Stimulated activated effector memory CD8-positive, alpha-beta T cell treated with anti-CD3 and anti-CD28 coated beads, Interleukin-12 subunit alpha, Interleukin-12 subunit beta, amount 100 ng/mL, for 72 hours (primary cell): ENCODE measurements at regions not wholly inside any gene's neighbourhood (a gene's known extent, or its start where the extent isn't known, plus 50 kb on each side); places are given as distances from the start of the nearest gene placed in this dataset.

Experiments used
- ATAC-seq: fragments of 150-1000 bp; cut with Tn5 transposase; 2 replicates; pipeline ENCODE4 v1.10.0; 2021
- DNase-seq, 2 donors: peaks; one replicate each; pipeline ENCODE4 v3.0.0; 2021 to 2022; ENCODE audit warnings: low spot score in 2 of 2
- H3K27ac Mint-ChIP-seq: one replicate; pipeline ENCODE4 v1.8.0; 2022; ENCODE audit warnings: mild to moderate bottlenecking, mixed read lengths
- H3K36me3 Mint-ChIP-seq: one replicate; pipeline ENCODE4 v1.8.0; 2022; ENCODE audit warnings: mild to moderate bottlenecking, mixed read lengths
- H3K4me1 Mint-ChIP-seq: one replicate; pipeline ENCODE4 v1.8.0; 2022; ENCODE audit warnings: mixed read lengths
- H3K4me3 Mint-ChIP-seq: one replicate; pipeline ENCODE4 v1.8.0; 2022; ENCODE audit warnings: mild to moderate bottlenecking, mixed read lengths
- H3K9me3 Mint-ChIP-seq: one replicate; pipeline ENCODE4 v1.8.0; 2022; ENCODE audit warnings: mixed read lengths

DNA sequence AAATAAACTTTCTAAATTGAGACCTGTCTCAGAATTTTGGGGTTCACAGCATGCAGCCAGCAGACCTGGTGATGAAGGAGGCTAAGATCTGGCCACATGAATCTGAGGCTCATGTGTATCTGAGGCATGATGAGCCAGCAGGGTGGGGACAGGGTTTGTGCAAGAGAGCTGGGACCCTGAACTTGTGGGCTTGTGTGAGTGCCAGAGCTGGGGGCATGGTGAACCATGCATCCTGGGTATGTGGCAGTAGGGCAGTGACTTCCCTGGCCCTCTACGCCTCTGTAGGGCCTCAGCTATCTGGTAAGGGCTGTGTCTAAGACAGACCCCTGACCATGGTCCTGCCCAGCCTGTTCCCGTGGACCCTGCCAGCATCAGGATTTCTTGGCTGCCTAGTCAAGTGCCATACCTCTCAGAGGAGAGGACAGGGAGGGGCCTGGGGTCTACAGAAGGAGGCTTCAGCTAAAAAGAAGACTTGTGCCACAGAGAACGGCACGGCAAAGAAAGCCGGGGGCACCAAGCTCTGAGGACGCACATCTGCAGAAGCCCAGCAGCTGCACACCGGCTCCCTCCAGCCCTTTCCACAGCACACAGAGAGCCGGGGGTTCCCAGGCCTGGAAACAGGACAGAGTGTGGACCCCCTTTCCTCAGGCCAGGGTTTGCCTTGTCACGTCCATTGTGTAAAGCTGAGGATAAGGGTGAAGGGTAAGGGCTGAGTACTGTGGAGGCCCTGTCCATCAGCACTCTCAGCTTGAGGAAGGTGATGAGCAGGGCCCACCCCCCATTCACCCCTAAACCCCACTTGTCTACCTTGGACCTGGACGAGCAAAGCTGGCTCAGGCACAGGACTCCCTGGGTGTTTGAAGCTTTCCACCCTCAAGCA is 130.1 kb downstream of the MRPL36 start:
- ATAC-seq (no peak), DNase-seq (peak in 1 of 2 donors; percentile 45)
- H3K27ac Mint-ChIP-seq: no peak overlapping the region
- H3K36me3 Mint-ChIP-seq: no peaks in the 10 kb centered on the region
- no peaks in the 10 kb centered on the region for H3K9me3 Mint-ChIP-seq
- peaks cover 18% of the 10 kb centered on the region for H3K4me1 Mint-ChIP-seq
- no peak overlapping the region for H3K4me3 Mint-ChIP-seq

DNA sequence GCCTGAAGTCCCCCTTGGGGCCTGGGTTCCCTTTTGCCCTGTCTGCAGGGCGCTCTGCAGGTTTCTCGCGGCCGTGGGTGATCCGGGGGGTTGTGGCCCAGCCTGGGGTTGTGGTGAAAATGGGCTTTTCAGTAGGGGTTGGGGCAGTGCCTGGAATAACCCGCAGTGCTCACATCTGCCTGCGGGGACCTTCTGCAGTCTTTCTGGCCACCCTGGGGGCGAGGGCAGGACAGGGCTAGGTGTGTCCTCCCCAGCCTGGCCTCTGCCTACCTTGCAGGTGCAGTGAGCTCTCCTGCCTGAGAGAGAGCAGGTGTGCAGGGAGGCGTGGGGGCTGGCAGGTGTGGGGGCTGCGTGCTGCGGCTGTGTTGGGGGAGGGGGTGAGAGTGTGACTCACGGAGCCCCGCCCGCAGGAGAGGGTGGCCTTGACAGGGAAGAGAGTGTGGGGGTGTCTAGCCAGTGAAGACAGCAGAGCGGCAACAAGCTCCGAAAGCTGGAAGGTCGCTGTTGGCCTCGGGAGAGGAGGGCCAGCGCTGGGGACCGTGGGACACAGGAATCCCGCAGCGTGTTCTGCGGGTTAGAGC is 131.4 kb downstream of the MRPL36 start:
- Mint-ChIP-seq H3K4me3 (peak overlapping the region; percentile 4), H3K36me3 (no peaks in the 10 kb centered on the region), H3K4me1 (peaks cover 20% of the 10 kb centered on the region), H3K9me3 (no peaks in the 10 kb centered on the region), H3K27ac (no peak overlapping the region)
- DNase-seq: peak in 1 of 2 donors; percentile 46
- peak; percentile 33 for ATAC-seq

DNA sequence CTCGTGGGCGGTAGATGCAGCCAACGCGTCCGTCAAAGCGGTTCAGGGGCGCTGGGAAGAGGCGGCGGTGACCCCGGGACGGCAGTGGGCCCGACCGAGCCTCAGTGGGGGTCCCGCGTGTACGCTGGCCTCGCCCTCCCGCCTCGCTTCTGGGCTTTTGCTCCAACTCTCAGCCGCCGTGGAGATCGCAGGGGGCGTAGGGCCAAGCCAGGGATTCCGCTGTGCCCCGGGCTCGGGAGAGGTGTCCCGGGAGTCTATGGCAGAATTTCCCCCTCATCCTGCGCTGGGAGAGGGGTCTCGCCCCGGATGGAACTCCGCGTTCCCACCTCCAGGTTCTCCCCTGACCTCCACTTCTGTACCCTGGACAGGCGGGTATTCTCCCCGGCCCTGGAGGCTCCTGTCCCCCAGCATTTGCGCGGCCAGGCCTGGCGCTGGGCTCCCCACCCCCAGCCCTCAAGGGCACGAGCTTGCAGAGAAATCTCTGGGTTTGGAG is 131.9 kb downstream of the MRPL36 start:
- H3K27ac Mint-ChIP-seq: no peak overlapping the region
- H3K4me3 Mint-ChIP-seq: peak overlapping the region; percentile 4
- no peaks in the 10 kb centered on the region for H3K36me3 Mint-ChIP-seq
- ATAC-seq (peak; percentile 11), DNase-seq (peak in 1 of 2 donors; percentile 47)
- no peaks in the 10 kb centered on the region for H3K9me3 Mint-ChIP-seq
- peaks cover 26% of the 10 kb centered on the region for H3K4me1 Mint-ChIP-seq

DNA sequence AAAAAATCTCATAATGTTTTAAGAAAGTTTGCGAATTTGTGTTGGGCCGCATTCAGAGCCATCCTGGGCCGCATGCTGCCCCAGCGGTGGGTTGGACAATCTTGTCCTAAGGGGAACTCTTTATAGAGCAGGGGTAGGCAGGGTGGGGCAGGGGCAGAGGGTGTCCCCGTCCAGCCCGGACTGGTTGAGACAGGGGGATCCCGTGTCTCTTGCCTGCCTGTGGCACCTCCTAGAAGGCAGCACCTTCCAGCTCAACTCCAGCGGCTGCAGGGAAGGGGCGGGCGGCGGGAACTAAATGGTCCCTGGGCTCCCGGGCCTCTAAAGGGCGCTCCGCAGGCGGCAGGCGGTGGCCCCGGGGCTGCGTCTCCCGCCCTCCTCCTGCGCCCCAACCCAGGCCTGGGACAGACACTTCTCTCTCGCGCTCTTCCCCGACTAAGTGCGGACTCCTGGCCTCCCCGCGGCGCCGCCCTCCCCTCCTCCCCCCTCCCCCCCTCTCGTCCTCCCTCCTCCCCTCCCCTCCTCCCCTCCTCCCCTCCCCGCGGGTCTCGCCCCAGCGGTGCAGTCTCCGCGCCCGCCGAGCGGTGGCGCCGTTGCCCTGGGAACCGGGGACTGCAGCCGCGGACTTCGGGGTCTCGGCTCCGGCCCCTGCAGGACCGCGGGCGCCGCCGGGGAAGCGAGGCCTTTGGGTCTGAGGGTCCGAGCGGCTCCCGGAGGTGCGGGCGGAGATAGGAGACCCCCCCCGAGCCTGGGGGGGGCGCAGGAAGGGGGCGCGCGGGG is 132.6 kb downstream of the MRPL36 start:
- H3K36me3 Mint-ChIP-seq: no peaks in the 10 kb centered on the region
- peaks cover 27% of the 10 kb centered on the region for H3K4me1 Mint-ChIP-seq
- H3K9me3 Mint-ChIP-seq: no peaks in the 10 kb centered on the region
- ATAC-seq (no peak), DNase-seq (peak; percentile 45 to 61)
- no peak overlapping the region for H3K27ac Mint-ChIP-seq
- H3K4me3 Mint-ChIP-seq: peak overlapping the region; percentile 35

DNA sequence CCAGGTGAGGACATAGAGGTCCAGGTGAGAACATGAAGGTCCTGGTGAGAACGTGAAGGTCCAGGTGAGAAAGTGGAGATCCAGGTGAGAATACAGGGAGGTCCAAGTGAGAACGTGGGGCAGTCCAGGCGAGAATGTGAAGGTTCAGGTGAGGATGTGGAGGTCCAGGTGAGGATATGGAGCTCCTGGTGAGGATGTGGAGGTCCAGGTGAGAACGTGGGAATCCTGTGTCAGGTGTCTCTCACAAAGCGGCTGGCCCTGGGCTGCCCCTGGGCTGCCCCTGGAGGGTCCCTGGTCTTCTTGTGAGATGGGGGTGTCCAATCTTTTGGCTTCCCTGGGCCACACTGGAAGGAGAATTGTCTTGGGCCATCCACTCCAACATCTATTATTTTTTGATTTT is 133.4 kb downstream of the MRPL36 start:
- H3K4me3 Mint-ChIP-seq: peak overlapping the region; percentile 35

DNA sequence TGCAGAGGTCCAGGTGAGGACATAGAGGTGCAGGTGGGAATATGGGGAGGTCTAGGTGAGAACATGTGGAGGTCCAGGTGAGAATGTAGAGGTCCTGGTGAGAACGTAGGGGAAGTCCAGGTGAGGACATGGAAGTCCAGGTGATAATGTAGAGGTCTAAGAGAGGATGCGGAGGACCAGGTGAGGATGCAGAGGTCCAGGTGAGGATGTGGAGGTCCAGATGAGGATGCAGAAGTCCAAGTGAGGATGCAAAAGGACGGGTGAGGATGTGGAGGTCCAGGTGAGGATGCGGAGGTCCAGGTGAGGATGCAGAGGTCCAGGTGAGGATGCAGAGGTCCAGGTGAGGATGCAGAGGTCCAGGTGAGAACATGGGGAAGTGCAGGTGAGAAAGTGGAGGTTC is 133.8 kb downstream of the MRPL36 start:
- no peak overlapping the region for H3K27ac Mint-ChIP-seq
- ATAC-seq (no peak), DNase-seq (no peak)
- peaks cover 27% of the 10 kb centered on the region for H3K4me1 Mint-ChIP-seq
- no peaks in the 10 kb centered on the region for H3K9me3 Mint-ChIP-seq
- no peaks in the 10 kb centered on the region for H3K36me3 Mint-ChIP-seq
- peak overlapping the region; percentile 35 for H3K4me3 Mint-ChIP-seq

More for the DNA sequence above, 133.4 kb downstream of the MRPL36 start:
- no peak overlapping the region for H3K27ac Mint-ChIP-seq
- ATAC-seq (no peak), DNase-seq (no peak)
- H3K4me1 Mint-ChIP-seq: peaks cover 27% of the 10 kb centered on the region
- H3K9me3 Mint-ChIP-seq: no peaks in the 10 kb centered on the region
- H3K36me3 Mint-ChIP-seq: no peaks in the 10 kb centered on the region

DNA sequence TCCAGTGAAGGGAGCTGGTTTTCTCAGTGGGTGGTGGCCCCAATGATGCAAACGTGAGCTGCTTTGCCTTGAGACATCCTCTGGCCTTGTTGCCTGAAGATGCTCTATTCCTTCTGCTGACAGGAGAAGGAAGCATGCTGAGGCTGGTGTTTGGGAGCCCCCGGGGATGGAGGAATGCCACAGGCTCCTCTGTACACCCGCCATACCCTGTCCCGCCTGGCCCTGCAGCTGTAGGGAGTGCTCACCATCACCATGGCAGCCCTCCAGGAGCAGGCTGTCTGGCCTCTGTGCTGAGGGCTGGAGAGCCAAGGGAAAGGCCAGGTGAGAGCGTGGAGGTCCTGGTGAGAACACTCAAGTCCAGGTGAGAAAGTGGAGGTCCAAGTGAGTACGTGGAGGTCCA is 134.4 kb downstream of the MRPL36 start:
- H3K4me1 Mint-ChIP-seq: peaks cover 27% of the 10 kb centered on the region
- no peak overlapping the region for H3K27ac Mint-ChIP-seq
- peak overlapping the region; percentile 35 for H3K4me3 Mint-ChIP-seq
- no peaks in the 10 kb centered on the region for H3K36me3 Mint-ChIP-seq
- DNase-seq (no peak), ATAC-seq (no peak)
- no peaks in the 10 kb centered on the region for H3K9me3 Mint-ChIP-seq

DNA sequence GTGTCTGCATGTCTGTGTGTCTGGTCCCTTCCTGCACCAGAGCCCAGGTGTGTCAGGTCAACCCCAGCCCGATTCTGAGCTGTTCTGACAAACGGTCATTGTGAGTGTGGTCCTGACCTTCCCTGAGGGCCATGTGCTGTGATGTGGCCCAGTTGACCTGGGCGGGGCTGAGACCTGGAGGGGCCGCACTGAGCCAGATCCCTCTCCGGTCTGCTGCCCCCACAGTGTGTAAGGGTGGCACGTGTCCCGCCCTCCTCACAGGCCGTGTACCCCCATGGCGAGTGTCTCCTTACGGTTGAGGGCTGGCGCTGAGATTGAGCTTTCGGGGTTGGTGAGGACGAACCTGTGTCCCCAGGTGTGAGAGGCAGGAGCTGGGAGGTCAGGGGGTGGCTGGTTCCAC is 136.5 kb downstream of the MRPL36 start:
- Mint-ChIP-seq H3K9me3 (no peaks in the 10 kb centered on the region), H3K27ac (no peak overlapping the region), H3K4me1 (peaks cover 27% of the 10 kb centered on the region), H3K4me3 (no peak overlapping the region), H3K36me3 (no peaks in the 10 kb centered on the region)
- DNase-seq (no peak), ATAC-seq (no peak)

DNA sequence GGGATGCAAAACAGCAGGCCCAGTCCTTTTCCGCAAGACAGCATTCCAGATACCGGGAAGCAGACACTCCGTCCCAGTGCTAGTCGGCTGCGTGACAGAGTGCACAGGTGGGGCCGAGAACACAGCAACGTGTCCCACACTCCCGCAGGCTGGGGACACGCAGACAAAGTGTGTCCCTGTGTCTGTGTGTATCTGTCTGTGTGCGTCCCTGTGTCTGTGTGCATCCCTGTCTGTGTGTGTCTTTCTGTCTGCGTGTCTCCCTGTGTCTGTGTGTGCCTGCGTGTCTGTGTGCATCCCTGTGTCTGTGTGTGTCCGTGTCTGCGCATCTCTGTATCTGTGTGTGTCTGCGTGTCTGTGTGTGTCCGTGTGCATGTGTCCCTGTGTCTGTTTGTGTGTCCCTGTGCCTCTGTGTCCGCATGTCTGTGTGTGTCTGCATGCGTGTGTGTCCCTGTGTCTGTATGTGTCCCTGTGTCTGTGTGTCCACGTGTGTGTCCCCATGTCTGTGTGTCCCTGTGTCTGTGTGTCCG is 137.0 kb downstream of the MRPL36 start:
- ATAC-seq (no peak), DNase-seq (no peak)
- H3K36me3 Mint-ChIP-seq: no peaks in the 10 kb centered on the region
- peaks cover 27% of the 10 kb centered on the region for H3K4me1 Mint-ChIP-seq
- no peak overlapping the region for H3K4me3 Mint-ChIP-seq
- no peak overlapping the region for H3K27ac Mint-ChIP-seq
- no peaks in the 10 kb centered on the region for H3K9me3 Mint-ChIP-seq

DNA sequence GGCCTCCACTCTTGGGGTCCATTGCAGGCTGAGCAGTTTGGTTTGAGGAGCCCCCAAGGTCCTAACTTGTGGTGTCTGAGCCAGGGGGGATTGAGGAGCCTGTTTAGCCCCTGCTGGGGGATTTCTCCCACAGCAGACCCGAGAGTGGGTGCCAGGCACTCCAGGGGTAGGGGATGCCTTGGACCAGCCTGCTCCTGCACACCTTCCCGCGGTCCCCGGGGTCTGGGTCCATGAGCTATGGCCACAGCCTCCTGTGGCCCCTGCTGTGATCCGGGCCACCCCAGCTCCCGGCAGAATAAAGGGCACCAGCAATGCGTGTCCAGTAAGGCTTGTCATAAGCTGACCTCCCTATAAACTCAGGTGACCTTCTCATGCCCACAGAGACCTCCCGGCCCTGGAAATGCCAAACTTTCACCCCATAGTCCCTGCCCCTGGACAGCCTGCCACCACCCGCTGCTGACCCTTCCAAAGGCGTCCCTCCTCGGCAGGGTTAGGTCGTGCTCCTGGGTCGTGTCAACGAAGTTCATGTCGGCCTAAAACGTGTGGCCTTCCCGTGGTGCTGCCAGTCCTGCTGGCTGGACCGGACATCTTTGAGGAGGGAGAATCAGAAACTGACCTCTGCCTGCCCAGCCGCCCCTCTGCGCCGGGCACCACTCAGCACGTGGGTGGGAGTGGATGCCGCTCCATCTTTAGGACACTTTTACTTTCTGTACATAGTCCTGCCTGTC is 137.6 kb downstream of the MRPL36 start:
- Mint-ChIP-seq H3K27ac (no peak overlapping the region), H3K4me1 (peaks cover 27% of the 10 kb centered on the region), H3K9me3 (no peaks in the 10 kb centered on the region), H3K4me3 (no peak overlapping the region), H3K36me3 (no peaks in the 10 kb centered on the region)
- ATAC-seq (peak; percentile 20), DNase-seq (no peak)

DNA sequence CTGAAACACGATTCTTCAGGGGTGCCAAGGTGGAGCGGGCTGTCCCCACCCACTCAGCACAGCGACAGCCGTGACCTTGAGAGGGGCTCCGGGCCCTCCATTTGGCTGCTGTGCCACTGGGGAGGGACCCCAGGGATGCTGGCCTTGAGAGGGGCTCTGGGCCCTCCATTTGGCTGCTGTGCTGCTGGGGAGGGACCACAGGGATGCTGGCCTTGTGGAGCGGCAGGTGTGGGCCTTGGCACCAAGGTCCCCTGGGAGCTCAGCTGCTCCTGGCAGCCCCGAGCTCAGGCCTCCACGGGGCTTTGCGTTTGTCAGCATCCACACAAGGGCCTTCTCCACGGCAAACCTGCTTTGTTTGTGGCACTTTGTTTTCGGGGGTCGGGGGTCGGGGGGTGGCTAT is 137.6 kb upstream of the LPCAT1 start:
- H3K27ac Mint-ChIP-seq: no peak overlapping the region
- H3K36me3 Mint-ChIP-seq: no peaks in the 10 kb centered on the region
- ATAC-seq: no peak

DNA sequence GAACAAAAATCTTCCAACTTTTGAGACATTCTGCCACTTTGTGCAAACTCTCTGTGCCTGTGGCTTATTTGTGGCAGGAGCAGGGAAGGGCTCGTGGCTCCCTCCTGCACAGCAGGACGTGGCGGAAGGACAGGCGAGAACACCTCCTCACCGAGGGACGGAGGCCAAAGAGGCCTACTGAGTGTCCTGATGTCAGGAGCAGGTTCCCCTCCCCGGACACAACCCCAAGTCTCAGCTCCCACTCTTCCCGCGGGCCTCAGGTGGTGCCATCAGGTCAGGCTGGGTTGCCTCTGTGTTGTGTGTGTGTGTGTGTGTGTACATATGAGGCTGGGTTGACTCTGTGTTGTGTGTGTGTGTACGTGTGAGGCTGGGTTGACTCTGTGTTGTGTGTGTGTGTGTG is 136.8 kb upstream of the LPCAT1 start:
- Mint-ChIP-seq H3K27ac (no peak overlapping the region), H3K9me3 (no peaks in the 10 kb centered on the region), H3K4me1 (peaks cover 14% of the 10 kb centered on the region), H3K36me3 (no peaks in the 10 kb centered on the region), H3K4me3 (no peak overlapping the region)
- ATAC-seq (no peak), DNase-seq (no peak)

More for the DNA sequence above, 137.6 kb upstream of the LPCAT1 start:
- H3K4me1 Mint-ChIP-seq: peaks cover 22% of the 10 kb centered on the region
- H3K9me3 Mint-ChIP-seq: no peaks in the 10 kb centered on the region
- no peak overlapping the region for H3K4me3 Mint-ChIP-seq
- DNase-seq: peak in 1 of 2 donors; percentile 42

DNA sequence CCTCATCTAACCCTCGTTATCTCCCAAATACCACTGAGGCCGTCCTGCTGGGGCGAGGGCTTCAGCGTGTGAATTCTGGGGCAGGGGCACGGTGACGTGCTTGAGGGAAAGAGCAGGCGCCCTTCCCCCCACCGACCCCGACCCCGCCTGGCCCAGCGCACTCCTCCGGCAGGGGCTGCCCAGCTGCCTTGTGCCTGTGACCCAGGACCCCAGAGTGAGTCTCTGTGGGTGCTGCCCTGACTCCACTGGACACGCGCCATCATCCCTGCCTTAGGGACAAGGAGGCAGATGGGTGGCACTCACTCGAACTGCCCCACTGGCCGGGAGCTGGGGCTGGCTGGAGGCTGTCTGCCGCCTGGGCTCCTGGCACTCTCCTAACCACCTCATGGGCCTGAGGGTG is 136.2 kb upstream of the LPCAT1 start:
- H3K4me1 Mint-ChIP-seq: peaks cover 9% of the 10 kb centered on the region
- DNase-seq (no peak), ATAC-seq (no peak)
- H3K36me3 Mint-ChIP-seq: no peaks in the 10 kb centered on the region
- H3K9me3 Mint-ChIP-seq: no peaks in the 10 kb centered on the region
- no peak overlapping the region for H3K4me3 Mint-ChIP-seq
- H3K27ac Mint-ChIP-seq: no peak overlapping the region

DNA sequence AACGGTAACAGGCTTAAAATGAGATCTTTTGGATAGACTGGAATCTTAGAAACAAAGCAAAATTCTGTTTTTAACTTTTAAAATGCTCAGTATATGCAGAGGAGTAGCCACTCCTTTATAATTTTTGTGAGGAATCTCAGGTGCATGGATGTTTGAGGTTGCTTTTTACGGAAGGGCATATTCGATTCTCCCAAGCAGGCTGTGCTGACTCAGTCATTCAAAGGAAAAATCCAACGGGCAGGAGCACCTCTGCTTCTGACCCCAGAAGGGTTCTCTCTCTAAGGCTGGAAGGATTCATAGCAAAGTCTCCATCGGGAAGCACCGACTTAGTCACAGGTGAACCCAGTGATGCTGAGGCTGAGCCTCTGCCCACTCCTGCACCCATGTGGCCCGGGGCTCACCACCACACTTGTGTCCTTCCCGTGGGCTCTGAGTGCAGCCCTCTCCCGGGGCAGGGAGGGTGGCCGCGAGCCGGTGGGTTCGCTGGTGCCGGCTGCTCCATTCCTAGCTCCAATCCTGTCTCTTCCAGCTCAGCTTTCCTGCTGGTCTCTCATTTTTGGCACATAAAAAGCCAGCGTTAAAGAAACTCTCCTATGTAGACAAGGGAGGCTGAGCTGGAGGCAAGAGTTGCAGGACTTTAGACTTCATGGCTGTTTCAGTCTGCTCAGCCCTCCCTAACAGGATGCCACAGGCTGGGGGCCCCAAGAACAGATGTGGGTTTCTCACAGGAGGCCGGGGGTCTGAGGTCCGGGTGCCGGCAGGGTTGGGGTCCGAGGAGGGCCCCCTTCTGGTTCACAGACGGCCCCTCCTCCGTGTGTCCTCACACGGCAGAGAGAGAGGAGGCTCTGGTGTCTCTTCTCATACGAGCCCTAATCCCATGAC is 135.6 kb upstream of the LPCAT1 start:
- Mint-ChIP-seq H3K4me3 (no peak overlapping the region), H3K9me3 (no peaks in the 10 kb centered on the region), H3K4me1 (peaks cover 9% of the 10 kb centered on the region), H3K36me3 (no peaks in the 10 kb centered on the region), H3K27ac (no peak overlapping the region)
- peak in 1 of 2 donors; percentile 25 for DNase-seq
- no peak for ATAC-seq
